Fibroblast of mammary gland (primary cell): ENCODE measurements at regions not wholly inside any gene's neighbourhood (a gene's known extent, or its start where the extent isn't known, plus 50 kb on each side); places are given as distances from the start of the nearest gene placed in this dataset.

Source experiments
- DNase-seq: peaks from one replicate; pipeline ENCODE4 v3.0.0-alpha.2; 2010; ENCODE audit warnings: low read depth
- H3K4me3 ChIP-seq: 2 replicates; pipeline ENCODE4 v1.5.1; 2011; ENCODE audit warnings: low read depth, mild to moderate bottlenecking, low read length, moderate library complexity; ENCODE audit not compliant: control insufficient read depth
- TF ChIP-seq, protein P1 (sequence below): conservative IDR thresholded peaks from 2 replicates; pipeline ENCODE4 v1.5.1; 2011; ENCODE audit warnings: low read depth, low read length, inconsistent platforms; ENCODE audit not compliant: control insufficient read depth, insufficient read depth

GRCh38 chr5:74510476-74511075 is 130.0 kb downstream of the ENC1 start:
- peak; percentile 64 for DNase-seq
- H3K4me3 ChIP-seq = no peak overlapping the region
- TF ChIP-seq, protein P1, sequence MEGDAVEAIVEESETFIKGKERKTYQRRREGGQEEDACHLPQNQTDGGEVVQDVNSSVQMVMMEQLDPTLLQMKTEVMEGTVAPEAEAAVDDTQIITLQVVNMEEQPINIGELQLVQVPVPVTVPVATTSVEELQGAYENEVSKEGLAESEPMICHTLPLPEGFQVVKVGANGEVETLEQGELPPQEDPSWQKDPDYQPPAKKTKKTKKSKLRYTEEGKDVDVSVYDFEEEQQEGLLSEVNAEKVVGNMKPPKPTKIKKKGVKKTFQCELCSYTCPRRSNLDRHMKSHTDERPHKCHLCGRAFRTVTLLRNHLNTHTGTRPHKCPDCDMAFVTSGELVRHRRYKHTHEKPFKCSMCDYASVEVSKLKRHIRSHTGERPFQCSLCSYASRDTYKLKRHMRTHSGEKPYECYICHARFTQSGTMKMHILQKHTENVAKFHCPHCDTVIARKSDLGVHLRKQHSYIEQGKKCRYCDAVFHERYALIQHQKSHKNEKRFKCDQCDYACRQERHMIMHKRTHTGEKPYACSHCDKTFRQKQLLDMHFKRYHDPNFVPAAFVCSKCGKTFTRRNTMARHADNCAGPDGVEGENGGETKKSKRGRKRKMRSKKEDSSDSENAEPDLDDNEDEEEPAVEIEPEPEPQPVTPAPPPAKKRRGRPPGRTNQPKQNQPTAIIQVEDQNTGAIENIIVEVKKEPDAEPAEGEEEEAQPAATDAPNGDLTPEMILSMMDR = no peak

DNA sequence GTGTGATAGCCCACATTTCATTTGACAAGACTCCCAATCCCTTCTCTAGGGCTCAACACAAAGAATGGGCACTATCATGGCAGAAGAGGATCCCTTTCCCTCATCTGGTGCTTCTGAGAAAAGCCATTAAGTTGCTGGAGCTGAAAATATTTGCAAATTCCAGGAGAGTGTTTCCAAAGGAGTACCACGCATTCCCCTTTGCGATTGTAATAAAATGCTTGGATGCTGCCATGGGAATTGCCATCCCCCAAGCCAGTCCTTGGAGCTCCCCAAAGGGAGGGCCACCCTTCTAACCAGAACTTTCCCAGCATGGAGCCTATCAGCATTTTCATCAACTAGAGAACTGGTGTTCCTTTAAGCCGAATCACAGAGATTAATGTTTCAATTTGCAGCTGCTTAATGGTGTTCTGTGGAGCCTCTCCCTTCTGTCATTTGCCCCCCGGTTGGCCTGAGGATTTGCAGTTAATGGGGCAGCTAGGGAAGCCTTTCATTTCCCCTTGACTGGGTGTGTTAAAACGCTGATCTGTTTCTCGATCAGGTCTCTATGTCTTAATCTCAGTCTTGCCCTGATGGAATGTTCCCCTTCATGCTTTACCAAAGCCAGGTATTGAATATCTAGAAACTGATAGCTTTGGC is 133.0 kb downstream of the ENC1 start:
- TF ChIP-seq, protein P1 = no peak
- no peak for DNase-seq

DNA sequence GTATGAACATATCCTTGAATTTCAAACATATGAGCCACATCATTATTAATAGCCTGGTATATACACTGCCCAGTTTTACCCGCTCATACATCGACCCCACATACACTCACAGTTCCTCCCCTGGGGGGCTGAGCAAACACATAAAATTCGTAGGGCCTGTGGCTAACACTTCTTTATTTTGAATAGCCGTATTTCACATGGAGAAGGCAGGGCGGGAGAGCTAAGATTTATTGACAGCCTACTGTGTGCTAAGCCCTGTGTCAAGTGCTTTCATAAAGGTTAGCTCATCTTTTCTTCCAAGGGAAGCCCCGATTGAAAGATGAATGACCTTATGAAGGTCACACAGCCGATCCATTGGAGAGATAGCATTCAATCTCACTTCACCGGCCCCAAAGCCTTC is 134.4 kb downstream of the ENC1 start:
- DNase-seq = no peak
- H3K4me3 ChIP-seq = no peak overlapping the region
- TF ChIP-seq, protein P1 = no peak

More for the DNA sequence above, 133.0 kb downstream of the ENC1 start:
- H3K4me3 ChIP-seq = no peak overlapping the region

DNA sequence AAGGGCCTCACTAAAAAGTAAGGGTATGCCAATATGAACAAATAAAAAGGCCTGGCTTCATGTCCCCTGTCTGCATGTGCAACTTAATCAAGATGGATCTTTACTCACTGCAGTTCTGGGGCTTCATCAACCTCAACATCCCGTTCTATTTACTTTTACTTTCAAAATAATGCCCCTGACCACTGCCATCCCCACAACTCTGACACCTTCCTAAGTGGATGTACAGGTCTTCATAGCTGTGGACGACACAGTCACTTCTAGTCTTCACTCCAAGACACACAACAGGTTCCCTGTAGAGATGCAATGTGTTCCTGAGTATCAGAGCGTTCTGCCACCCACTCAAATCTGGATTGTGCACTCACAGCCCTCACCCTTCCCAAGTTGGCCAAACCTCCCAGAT is 136.1 kb downstream of the ENC1 start:
- TF ChIP-seq, protein P1 = no peak
- DNase-seq = no peak
- H3K4me3 ChIP-seq = no peak overlapping the region

DNA sequence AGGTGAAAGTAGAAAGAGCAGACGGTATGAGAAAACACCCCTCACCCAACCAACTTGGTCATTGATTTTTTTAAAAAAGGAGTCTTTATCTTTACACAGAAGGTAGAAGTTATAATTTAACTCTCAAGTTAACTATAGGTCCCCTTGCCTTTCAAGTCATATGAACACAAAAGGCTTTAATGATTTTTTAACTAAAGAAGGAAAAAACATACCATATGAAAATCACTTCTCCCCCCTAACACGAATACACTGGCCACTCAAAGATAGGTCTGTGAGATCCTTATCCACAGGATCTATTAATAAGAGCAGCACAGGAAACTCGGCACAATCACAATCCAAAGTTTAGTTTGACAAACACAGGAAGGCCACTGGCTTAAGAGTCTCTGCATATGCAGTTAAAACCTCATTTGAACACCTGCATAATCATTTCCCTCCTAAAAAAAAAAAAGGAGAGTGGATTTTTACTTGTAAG is 138.0 kb downstream of the ENC1 start:
- no peak overlapping the region for H3K4me3 ChIP-seq
- no peak for DNase-seq
- TF ChIP-seq, protein P1 = no peak

- DNase-seq = no peak
- H3K4me3 ChIP-seq = no peak overlapping the region
- TF ChIP-seq, protein P1 = no peak
Measured at GRCh38 chr5:74501674-74502478, 138.7 kb downstream of the ENC1 start.
